Fibroblast of the aortic adventitia (primary cell): ENCODE measurements at regions not wholly inside any gene's neighbourhood (a gene's known extent, or its start where the extent isn't known, plus 50 kb on each side); places are given as distances from the start of the nearest gene placed in this dataset.

Experiments
- DNase-seq: peaks from one replicate; pipeline ENCODE4 v3.0.0-alpha.2; 2010; ENCODE audit warnings: low read depth
- H3K4me3 ChIP-seq: 2 replicates; pipeline ENCODE4 v1.5.1; 2011; ENCODE audit warnings: low read depth, mild to moderate bottlenecking, control low read depth, low read length, moderate library complexity
- TF ChIP-seq, protein P1 (sequence below): IDR thresholded peaks from 2 replicates; pipeline ENCODE4 v1.5.1; 2011; ENCODE audit warnings: mild to moderate bottlenecking, low read length, control low read depth, inconsistent platforms; ENCODE audit not compliant: insufficient read depth

- H3K4me3 ChIP-seq: peak overlapping the region; percentile 19
- TF ChIP-seq, protein P1, sequence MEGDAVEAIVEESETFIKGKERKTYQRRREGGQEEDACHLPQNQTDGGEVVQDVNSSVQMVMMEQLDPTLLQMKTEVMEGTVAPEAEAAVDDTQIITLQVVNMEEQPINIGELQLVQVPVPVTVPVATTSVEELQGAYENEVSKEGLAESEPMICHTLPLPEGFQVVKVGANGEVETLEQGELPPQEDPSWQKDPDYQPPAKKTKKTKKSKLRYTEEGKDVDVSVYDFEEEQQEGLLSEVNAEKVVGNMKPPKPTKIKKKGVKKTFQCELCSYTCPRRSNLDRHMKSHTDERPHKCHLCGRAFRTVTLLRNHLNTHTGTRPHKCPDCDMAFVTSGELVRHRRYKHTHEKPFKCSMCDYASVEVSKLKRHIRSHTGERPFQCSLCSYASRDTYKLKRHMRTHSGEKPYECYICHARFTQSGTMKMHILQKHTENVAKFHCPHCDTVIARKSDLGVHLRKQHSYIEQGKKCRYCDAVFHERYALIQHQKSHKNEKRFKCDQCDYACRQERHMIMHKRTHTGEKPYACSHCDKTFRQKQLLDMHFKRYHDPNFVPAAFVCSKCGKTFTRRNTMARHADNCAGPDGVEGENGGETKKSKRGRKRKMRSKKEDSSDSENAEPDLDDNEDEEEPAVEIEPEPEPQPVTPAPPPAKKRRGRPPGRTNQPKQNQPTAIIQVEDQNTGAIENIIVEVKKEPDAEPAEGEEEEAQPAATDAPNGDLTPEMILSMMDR: no peak
- peak; percentile 93 for DNase-seq
Observed at GRCh38 chr7:15916681-15917380, 230.3 kb upstream of the MEOX2 start.

DNA sequence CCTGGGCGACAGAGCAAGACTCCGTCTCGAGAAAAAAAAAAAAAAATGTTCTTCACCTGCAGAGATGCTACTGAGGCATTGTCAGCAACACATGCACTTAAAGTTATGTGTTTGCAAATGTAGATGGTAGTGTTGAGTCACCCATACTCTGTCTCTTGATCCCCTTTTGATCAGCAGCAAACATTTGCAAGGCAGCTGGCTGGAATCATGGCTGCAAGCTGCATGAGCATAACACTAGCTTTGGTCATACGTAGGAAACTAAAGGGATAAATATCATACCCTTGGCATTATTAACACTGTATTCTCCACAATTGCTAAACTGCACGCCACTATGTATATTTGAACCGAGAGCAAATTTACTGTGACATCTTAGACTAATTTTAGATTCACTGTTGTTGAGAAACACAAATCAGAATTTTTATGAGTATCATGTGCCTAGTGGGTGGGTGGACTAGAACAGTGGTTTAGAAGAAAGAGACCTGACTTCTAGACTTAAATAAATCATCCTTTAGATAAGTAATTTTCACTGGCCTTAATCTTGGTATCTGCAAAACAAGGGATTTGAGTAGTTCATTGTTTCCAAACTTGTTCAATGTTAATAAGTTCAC lies 229.3 kb upstream of the MEOX2 start:
- TF ChIP-seq, protein P1: no peak
- no peak for DNase-seq
- no peak overlapping the region for H3K4me3 ChIP-seq

DNA sequence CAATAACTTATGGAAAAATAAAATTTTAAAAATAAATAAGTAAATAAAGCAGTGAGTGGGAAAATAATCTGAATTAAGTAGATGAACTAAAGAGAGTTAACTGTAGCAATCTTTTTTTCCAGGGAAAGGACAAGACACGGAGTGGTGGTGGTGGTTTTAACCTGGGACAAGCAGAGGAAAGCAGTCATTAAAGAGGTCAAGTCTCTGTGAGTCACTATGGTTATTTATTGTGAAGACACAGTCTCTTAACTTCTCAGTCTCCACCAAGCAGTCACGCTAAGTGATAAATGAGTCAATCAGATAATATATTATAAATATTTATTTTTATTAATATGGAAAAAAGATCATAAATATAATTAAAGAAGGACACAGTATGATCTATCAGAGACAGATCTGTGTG lies 228.1 kb upstream of the MEOX2 start:
- no peak for DNase-seq
- TF ChIP-seq, protein P1: no peak

DNA sequence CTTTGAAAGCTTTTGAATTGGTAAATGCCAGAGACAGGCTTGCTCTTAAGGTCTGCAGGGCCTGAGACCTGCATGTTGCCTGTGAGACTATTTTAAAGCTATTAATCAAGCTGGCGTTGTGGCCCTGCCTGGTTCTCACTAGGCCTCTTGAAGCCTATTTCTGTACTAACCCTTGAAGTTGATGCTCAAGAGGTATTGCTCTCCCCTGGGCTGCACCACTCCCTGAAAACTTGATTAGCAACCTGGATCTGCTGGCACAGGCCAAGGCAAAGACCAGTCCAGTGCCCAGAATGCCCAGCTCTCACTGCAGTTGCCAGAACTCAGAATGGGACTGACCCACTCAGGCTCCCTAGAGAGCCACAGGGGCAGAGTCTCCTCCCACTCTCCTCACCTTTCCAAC lies 220.0 kb upstream of the MEOX2 start:
- TF ChIP-seq, protein P1: no peak
- H3K4me3 ChIP-seq: no peak overlapping the region
- no peak for DNase-seq

More for the DNA sequence above, 228.1 kb upstream of the MEOX2 start:
- no peak overlapping the region for H3K4me3 ChIP-seq

- H3K4me3 ChIP-seq: no peak overlapping the region
- no peak for DNase-seq
- TF ChIP-seq, protein P1: no peak
Observed at GRCh38 chr7:15905251-15906040, 219.0 kb upstream of the MEOX2 start.

- TF ChIP-seq, protein P1: no peak
- no peak overlapping the region for H3K4me3 ChIP-seq
- peak; percentile 63 for DNase-seq
Observed at GRCh38 chr7:15891151-15891881, 204.8 kb upstream of the MEOX2 start.
